ENCODE measurements at regions not wholly inside any gene's neighbourhood (a gene's known extent, or its start where the extent isn't known, plus 50 kb on each side); places are given as distances from the start of the nearest gene placed in this dataset.

- intact Hi-C loops (cut with DNase I; ENCODE audit: low total_unique reads), result no loop called here
These were observed 50.2 kb upstream of the CSF3R start for GRCh38 chr1:36532810-36533401.

More at GRCh38 chr1:36532810-36533401, 50.2 kb upstream of the CSF3R start:
- Histone ChIP-seq H3K9me3 (no peaks in the 10 kb centered on the region), H3K36me3 (ENCODE audit: low read depth, missing control alignments) (no peaks in the 10 kb centered on the region), H3K27ac (no peak overlapping the region), H3K4me3 (no peak overlapping the region), H3K4me1 (no peaks in the 10 kb centered on the region), H3K27me3 (no peaks in the 10 kb centered on the region)
- WGBS, 2 donors, result 77 to 87% methylated on average over 3 of the region's 3 CpGs
- no peak for DNase-seq
- TF ChIP-seq CTCF (IDR thresholded peaks at IDR 0.05), result no peak
- TF ChIP-seq POLR2A (IDR thresholded peaks at IDR 0.05), result no peak

Data from testis (tissue), 2 donors.